IMR-90 (cell line): ENCODE measurements at regions not wholly inside any gene's neighbourhood (a gene's known extent, or its start where the extent isn't known, plus 50 kb on each side); places are given as distances from the start of the nearest gene placed in this dataset.

Experiments used
- BHLHE40 ChIP-seq: fragments of 150-350 bp; IDR thresholded peaks from 2 replicates; pipeline ENCODE4 v1.6.1; 2016; ENCODE audit warnings: mild to moderate bottlenecking, low read depth, low read length
- CHD1 ChIP-seq: IDR thresholded peaks from 2 replicates; pipeline ENCODE4 v1.6.1; 2012; ENCODE audit warnings: low read depth, low read length, improper control_type of control experiment
- MAFK ChIP-seq: IDR thresholded peaks from 2 replicates; pipeline ENCODE4 v1.6.1; 2012; ENCODE audit warnings: low read depth, low read length, improper control_type of control experiment
- MXI1 ChIP-seq: IDR thresholded peaks from 2 replicates; pipeline ENCODE4 v1.6.1; 2012; ENCODE audit warnings: low read depth, mild to moderate bottlenecking, low read length, moderate library complexity, borderline replicate concordance
- NFE2L2 ChIP-seq: fragments of 150-350 bp; IDR thresholded peaks from 2 replicates; pipeline ENCODE4 v1.6.1; 2016; ENCODE audit warnings: low read depth, mild to moderate bottlenecking, low read length
- POLR2A ChIP-seq: IDR thresholded peaks from 2 replicates; pipeline ENCODE4 v1.6.1; 2012; ENCODE audit warnings: mild to moderate bottlenecking, low read depth, low read length
- RAD21 ChIP-seq: IDR thresholded peaks from 2 replicates; pipeline ENCODE4 v1.6.1; 2012; ENCODE audit warnings: low read length, improper control_type of control experiment
- RFX5 ChIP-seq: IDR thresholded peaks from 2 replicates; pipeline ENCODE4 v1.8.0; 2012; ENCODE audit warnings: low read depth, mild to moderate bottlenecking, low read length, moderate library complexity
- SMC3 ChIP-seq: fragments of 150-350 bp; IDR thresholded peaks from 2 replicates; pipeline ENCODE4 v1.6.1; 2016; ENCODE audit warnings: low read depth, mild to moderate bottlenecking, antibody characterized with exemption, low read length, moderate library complexity
- TF ChIP-seq, protein P1 (sequence below): conservative IDR thresholded peaks from 2 replicates; pipeline ENCODE4 v1.5.1; 2012; ENCODE audit warnings: mild to moderate bottlenecking, low read depth, low read length, improper control_type of control experiment
- TF ChIP-seq, protein P2 (sequence below): fragments of 150-350 bp; IDR thresholded peaks from 2 replicates; pipeline ENCODE4 v1.6.1; 2016; ENCODE audit warnings: low read depth, mild to moderate bottlenecking, low read length, moderate library complexity, borderline replicate concordance

DNA sequence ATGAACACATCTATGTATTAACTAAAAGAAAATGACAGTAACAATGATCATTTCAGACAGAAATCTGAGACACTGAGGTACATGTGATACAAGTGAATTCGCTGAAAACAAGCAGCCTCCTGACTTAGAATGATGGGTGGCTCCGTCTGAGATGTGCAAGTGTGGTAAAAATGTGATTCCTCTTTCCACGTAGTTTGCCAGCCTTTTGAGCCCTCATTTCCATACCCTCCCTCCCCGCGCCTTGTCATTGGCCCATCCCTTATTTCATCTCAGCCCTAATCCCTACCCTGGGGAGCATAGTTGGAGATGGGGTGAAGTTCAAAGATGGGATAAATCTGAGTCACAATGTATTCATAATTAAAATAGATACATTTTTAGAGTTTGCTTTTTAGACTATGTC, 107.8 kb downstream of the BMP4 start:
- TF ChIP-seq SMC3 (no peak), RAD21 (no peak), NFE2L2 (no peak), POLR2A (no peak), CHD1 (no peak), RFX5 (no peak), BHLHE40 (no peak), MXI1 (no peak), MAFK (no peak)
- TF ChIP-seq, protein P1, sequence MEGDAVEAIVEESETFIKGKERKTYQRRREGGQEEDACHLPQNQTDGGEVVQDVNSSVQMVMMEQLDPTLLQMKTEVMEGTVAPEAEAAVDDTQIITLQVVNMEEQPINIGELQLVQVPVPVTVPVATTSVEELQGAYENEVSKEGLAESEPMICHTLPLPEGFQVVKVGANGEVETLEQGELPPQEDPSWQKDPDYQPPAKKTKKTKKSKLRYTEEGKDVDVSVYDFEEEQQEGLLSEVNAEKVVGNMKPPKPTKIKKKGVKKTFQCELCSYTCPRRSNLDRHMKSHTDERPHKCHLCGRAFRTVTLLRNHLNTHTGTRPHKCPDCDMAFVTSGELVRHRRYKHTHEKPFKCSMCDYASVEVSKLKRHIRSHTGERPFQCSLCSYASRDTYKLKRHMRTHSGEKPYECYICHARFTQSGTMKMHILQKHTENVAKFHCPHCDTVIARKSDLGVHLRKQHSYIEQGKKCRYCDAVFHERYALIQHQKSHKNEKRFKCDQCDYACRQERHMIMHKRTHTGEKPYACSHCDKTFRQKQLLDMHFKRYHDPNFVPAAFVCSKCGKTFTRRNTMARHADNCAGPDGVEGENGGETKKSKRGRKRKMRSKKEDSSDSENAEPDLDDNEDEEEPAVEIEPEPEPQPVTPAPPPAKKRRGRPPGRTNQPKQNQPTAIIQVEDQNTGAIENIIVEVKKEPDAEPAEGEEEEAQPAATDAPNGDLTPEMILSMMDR = no peak
- TF ChIP-seq, protein P2, sequence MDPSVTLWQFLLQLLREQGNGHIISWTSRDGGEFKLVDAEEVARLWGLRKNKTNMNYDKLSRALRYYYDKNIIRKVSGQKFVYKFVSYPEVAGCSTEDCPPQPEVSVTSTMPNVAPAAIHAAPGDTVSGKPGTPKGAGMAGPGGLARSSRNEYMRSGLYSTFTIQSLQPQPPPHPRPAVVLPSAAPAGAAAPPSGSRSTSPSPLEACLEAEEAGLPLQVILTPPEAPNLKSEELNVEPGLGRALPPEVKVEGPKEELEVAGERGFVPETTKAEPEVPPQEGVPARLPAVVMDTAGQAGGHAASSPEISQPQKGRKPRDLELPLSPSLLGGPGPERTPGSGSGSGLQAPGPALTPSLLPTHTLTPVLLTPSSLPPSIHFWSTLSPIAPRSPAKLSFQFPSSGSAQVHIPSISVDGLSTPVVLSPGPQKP = no peak
